HG02642 (cell line): ENCODE measurements at regions not wholly inside any gene's neighbourhood (a gene's known extent, or its start where the extent isn't known, plus 50 kb on each side); places are given as distances from the start of the nearest gene placed in this dataset.
"Not testable (repeated sequence)": the region's sequence is repeated elsewhere in the genome, so short reads cannot be mapped to it uniquely, and the experiment has no call there.

Source experiments
- ATAC-seq: cut with Tn5 transposase; IDR thresholded peaks from one replicate; pipeline ENCODE4 v1.9.1; 2021; ENCODE audit warnings: mild to moderate bottlenecking; ENCODE audit not compliant: unreplicated experiment, poor library complexity

DNA sequence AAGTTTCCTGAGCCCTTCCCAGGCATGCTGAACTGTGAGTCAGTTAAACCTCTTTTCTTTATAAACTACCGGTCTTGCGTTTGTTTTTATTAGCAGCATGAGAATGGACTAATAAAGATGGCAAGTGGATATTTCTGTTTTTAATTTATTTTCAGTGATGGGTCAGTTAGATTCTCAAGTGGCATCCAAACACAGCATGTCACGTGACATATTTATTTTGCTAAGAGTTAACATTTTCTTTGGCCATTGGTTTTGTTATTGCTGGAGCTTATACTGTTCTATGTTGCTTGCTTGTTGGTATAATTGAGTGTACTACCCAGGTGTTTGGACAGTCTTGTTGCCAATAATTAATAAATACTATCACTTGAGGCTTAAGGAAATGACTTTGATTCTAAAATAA is 181.7 kb upstream of the MALRD1 start:
- ATAC-seq: no peak

DNA sequence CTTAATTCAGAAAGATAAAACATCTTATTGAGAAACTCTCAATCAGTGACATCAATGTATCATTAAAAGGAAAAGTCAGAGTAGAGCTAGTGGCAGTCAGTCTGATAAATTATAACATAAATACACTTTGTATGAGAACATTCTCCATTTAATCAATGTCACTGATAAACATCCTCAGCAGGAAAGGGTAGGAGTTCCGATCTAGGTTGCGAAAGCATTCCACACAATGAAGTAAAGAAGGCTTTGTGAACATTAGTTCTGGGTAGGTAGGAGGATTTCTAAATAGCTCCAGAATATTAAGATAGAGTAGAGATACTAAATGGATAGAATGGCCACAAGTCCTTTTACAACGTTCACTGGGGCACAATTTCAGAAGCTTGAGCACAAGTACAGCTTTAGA is 179.7 kb upstream of the MALRD1 start:
- ATAC-seq: no peak

DNA sequence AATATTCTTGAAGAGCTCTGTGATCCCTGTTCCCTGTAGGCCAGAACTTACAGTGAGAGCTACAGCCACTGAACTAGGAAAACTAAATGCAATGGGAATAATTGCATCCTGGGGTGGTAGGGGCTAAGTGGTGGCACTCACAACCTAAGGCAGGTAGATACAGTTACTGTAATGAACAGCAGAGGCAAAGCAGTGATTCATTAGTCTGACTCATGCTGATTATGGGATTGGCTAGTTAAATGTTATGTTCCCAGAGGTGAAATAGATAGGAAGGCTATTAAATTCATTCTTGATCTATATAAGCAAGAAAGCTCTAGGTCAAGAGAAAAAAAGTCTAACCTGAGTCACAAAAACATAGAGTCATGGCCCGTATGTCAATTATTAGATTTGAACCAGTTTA is 173.1 kb upstream of the MALRD1 start:
- no peak for ATAC-seq

DNA sequence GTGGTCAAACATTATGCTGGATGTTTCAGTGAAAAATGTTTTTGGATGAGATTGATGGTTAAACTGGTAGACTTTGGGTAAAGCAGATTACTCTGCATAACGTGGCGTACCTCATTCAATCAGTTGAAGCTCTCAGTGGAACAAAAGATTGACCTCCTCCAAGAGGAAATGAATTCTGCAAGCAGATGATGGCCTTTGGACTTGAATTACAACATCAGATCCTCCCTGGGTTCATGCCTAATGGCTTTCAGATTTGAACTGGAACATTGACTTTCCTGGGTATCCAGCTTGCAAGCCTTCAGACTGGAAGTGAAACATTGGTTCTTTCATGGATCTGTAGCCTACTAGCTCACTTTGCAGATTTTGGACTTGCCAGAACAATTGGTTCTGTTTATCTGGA is 169.3 kb upstream of the MALRD1 start:
- no peak for ATAC-seq

DNA sequence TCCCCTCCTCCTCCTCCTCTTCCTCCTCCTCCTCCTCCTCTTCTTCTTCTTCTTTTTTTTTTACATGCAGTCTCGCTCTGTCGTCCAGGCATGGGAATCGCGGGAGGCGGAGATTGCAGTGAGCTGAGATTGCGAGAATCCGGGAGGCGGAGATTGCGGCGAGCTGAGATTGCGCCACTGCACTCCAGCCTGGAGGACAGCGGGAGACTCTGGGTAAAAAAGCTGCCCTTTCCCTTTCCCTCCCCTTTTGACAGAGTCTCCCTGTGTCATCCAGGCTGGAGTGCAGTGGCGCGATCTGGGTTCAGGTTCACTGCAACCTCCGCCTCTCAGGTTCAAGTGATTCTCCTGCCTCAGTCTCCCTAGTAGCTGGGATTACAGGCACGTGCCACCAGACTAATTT is 168.1 kb upstream of the MALRD1 start:
- no peak for ATAC-seq

DNA sequence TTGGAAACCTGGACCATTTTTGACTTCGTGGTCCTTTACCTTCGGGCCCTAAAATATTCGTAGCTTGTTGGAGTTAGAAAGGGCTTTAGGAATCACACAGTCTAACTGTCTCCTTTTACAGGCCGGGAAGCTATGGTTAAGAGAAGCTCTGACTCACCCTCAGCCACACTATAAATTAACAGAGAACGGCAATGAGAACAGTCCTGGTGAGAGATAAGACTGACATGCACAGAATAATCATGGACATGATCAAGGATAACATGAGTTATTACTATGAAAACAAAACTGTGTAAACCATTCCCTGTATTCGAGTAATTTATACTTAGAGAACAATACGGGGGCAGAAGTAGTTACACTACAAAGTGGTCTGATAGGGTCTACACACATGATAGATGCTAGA is 162.5 kb upstream of the MALRD1 start:
- no peak for ATAC-seq

DNA sequence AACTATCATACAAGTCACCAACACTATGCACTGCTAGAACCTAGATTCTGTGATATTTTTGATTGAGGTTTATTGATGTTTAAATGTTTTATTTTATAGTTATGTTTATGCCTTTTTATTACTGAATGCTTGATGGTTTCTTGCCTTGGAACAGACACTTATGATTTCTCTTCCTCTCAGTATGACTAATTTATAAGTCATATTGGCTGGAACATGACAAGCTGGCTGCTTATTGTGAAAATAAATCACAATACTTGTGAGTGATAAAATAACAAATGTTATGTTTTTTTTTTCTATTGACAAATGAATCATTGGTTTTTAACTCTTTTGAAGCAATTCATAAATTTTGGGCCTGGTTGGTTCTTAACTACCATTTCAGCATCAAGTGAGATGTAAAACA is 142.0 kb upstream of the MALRD1 start:
- ATAC-seq: no peak

DNA sequence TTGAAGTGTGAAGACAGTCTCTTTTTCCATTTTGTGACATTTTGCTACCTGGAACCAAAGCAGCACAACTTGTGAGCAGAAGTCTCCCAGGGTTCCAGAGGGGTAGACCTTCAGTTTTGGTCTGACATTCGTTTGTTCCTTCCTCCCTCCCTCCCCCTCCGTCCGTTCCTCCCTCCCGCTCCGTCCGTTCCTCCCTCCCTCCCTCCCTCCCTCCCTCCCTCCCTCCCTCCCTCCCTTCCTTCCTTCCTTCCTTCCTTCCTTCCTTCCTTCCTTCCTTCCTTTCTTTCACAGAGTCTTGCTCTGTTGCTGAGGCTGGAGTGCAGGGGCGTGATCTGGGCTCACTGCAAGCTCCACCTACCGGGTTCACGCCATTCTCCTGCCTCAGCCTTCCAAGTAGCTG is 131.2 kb upstream of the MALRD1 start:
- ATAC-seq: not testable (repeated sequence)

DNA sequence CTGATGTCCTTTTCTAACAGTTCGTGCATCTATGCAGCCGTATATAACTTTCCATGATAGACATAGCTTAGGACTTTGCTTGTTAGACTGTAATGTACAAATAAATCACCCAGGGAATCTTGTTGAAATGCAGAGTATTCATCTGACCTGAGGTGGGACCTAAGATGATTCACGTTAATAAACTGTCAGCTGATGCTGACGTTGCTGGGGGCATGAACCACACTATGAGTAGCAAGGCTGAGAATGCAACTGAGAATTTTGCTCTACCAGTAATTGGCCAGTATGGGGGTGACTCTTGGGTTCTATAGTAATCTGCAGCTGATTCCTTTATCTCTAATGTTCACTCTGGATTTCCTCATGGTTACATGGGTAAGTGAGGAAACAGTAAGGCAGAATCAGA is 130.1 kb upstream of the MALRD1 start:
- no peak for ATAC-seq

DNA sequence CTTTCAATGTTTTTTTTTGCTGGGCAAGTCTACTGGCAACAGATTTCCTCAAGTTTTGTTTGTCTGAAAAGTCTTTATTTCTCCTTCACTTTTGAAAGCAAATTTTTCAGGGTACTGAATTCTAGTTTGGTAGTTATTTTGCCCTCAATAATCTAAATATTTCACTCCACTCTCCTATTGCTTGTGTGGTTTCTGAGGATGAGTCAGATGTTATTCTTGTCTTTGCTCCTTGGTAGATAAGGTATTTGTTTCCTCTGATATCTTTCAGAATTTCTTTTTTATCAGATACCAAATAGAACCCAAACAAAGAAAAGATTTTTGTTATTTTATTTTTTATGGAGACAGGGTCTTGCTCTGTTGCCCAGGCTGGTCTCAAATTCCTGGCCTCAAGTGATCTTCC is 99.2 kb upstream of the MALRD1 start:
- no peak for ATAC-seq

DNA sequence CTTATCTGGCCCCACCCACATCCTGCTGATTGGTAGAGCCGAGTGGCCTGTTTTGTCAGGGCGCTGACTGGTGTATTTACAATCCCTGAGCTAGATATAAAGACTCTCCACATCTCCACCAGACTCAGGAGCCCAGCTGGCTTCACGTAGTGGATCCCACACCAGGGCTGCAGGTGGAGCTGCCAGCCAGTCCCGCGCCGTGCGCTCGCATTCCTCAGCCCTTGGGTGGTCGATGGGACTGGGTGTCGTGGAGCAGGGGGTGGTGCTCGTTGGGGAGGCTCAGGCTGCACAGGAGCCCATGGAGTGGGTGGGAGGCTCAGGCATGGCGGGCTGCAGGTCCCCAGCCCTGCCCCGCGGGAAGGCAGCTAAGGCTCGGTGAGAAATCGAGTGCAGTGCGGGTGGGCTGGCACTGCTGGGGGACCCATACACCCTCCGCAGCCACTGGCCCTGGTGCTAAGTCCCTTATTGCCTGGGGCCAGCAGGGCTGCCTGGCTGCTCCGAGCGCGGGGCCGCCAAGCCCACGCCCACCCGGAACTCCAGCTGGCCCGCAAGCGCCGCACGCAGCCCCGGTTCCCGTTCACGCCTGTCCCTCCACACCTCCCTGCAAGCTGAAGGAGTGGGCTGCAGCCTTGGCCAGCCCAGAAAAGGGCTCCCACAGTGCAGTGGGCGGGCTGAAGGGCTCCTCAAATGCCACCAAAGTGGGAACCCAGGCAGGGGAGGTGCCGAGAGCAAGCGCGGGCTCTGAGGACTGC is 97.4 kb upstream of the MALRD1 start:
- ATAC-seq: not testable (repeated sequence)

DNA sequence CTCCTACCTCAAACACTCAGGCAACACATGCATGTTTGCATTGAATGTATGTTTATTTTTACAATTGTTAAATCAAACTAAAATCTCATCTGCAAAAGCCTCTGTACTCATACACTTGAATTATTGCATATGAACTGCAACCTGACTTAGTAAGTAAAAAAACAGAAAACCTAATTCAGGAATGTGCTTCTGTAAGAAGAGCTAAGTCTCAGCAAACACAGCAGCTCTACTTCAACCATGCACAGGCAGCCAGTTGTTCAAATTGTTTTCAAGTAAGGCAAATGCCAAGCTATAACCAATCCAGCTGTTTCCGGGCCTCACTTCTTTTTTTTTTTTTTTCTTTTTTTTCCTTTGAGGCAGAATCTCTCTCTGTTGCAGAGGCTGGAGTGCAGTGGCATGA is 93.5 kb upstream of the MALRD1 start:
- ATAC-seq: no peak

DNA sequence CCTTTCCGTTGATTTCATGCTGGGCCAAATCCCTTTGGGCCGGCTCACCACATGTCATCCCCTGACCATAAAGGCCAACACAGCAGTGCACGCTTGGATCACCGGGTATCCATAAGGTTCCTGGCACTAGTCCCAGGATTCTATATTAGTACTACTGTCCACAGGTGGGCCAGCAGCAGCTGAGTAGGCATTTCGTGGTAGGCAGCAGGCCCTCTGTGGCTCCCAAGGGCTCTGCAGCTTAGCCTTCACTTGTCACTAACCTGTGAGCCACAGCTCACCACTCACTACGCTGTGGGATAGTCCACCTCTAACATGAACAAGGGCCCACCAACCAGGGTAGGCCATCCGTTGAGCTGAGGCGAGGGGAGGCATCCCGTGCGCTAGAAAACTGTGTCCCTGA is 89.2 kb upstream of the MALRD1 start:
- ATAC-seq: no peak

DNA sequence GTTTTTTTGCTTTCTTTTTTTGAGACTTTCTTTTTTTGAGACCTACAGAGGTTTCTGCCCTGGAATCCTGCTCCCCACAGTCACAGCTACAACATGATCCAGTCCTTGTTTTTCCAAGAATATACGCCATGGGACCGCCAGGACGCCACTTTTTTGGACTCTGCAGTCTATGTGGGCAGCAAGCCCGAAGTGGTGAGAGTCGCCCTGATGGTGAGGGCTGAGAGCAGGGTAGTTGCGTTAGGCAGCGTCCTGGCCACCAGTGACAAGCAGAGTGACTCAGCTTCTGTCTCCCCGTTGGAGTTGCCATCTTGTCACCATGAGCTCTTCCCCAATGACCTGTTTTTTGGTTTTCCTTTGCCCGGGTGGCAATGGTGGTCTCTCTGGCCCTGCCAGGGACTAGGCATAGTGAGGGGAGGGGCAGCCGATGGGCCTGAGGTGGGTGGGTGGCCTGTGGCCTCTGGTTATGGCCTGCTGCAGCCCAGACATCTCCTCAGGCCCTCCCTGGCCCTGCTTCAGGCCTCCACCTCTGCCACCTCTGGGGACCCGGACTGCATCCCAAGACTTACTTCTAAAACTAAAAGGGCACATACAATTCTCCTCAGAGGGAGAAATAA is 88.0 kb upstream of the MALRD1 start:
- ATAC-seq: no peak

DNA sequence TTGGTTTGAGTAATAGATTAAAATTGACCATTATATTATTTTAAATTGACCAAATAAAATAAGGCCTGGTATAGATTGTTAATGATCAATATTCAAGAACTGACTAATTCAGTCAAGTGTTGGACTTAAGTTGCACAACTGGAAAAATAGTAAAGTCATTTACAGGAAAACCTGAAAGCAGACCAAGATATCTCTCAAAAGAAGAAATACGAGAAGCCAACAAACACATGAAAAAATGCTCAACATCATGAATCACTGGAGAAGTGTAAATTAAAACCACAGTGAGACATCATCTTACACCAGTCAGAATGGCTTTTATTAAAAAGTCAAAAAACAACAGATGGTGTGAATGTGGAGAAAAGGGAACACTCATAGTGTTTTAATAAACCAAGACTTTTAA is 80.4 kb upstream of the MALRD1 start:
- ATAC-seq: no peak

DNA sequence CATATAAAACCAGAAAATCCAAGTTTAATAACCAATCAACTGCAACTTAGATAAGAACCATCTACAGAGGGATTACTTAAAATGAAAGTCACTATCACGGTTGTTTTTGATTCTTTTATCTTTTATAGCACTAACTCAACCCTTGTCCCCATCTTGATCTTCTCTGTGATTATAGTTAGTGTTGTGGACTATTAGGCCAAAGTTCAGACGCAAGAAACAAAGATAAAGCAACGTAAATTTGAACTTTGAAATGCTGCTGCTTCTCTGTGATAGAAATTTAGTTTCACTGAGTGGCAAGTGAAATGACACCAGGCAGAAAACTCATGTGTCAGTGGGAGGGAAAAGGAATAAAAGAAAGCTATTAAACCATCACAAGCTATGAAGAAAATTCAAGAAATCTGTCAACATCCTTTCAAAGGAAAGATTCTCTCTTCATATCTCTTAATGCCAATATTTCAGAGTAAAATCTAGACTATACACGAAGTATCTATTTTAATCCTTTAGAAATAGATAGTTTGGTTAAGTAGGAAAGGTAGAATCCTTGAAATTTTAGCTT is 71.8 kb upstream of the MALRD1 start:
- no peak for ATAC-seq

DNA sequence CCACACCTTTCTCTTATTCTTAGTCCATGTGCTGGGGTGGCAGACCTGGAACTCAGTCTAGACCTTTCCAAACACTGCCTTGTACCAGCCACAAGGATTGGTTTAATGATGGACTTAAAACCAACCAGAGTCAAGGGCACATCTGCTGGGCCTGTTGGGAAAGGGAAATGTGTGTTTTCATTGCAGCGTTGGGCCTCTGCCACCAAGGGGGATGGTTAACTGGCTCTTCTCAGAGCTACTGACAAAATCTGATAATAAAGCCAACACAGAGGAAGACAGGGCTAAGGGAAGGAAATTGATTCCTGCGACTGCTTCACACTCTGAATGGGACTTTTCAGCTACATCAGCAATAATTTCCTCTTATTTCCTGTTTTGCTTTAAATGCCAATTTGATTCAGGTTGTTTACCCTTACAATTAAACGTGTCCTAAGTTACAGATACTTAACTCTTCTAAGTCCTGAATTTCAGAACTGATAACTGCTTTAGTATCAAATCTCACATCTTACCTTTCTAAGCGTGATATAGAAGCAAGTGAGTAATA is 68.4 kb upstream of the MALRD1 start:
- ATAC-seq: no peak

DNA sequence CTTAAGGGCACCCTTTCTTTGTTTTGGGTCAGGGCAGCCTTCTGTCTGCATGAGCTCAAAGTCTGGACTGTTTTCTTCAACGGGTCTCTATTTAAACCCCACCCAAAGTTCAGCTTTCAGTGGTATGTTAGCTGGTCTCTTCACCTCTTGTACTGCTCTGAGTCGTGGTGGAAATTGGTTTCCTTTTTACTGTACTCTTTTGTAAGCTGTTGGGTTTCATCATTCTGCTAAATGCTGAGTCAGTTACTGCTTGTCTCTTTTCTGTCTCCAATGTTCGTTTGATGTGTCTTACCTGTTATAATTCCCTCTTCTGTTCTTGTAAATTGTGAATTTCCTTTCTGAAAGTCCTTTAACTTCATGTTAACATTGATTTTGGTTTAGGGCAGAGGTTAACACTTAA is 64.1 kb upstream of the MALRD1 start:
- no peak for ATAC-seq

DNA sequence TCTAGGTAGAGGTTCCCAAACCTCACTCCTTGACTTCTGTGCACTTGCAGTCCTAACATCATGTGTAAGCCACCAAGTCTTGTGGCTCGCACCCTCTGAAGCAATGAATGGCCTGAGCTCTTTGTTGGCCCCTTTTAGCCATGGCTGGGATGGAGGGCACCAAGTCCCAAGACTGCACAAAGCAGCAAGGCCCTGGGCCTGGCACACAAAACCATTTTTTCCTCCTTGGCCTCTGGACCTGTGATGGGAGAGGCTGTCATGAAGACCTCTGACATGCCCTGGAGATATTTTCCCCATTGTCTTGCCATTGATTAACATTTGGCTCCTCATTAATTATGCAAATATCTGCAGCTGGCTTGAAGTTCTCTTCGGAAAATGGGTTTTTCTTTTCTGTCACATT is 60.3 kb upstream of the MALRD1 start:
- ATAC-seq: no peak
